ENCODE measurements at regions not wholly inside any gene's neighbourhood (a gene's known extent, or its start where the extent isn't known, plus 50 kb on each side); places are given as distances from the start of the nearest gene placed in this dataset.

- Histone ChIP-seq H3K4me2 (ENCODE audit: insufficient read depth, low read length) (peak overlapping the region; percentile 67), H3K9me3 (replicated peaks; ENCODE audit: control insufficient read depth, insufficient read depth, low read length) (no peaks in the 10 kb centered on the region), H3K27ac (ENCODE audit: insufficient read depth, low read depth, low read length) (no peak overlapping the region), H3K4me1 (ENCODE audit: control insufficient read depth, extremely low read depth, insufficient read depth, low read length) (peaks cover 7% of the 10 kb centered on the region), H4K20me1 (replicated peaks; ENCODE audit: control insufficient read depth, extremely low read depth, insufficient read depth, low read length) (no peaks in the 10 kb centered on the region), H3K9ac (replicated peaks; ENCODE audit: extremely low read depth, insufficient read depth, low read length) (no peak overlapping the region), H3K27me3 (ENCODE audit: control insufficient read depth in 2 of 2, insufficient read depth in 2 of 2, low read length in 2 of 2) (no peaks in the 10 kb centered on the region), H3K36me3 (ENCODE audit: control insufficient read depth in 2 of 2, extremely low read depth in 1 of 2, insufficient read depth in 2 of 2, low read length in 2 of 2) (no peaks in the 10 kb centered on the region), H3K9me1 (replicated peaks; ENCODE audit: control insufficient read depth, extremely low read depth, insufficient read depth, low read length) (no peaks in the 10 kb centered on the region), H2AFZ (ENCODE audit: low read depth, low read length) (peak overlapping the region; percentile 82), H3K4me3 (replicated peaks in 1 of 3; ENCODE audit: insufficient read depth in 1 of 3, low read depth in 1 of 3, low read length in 3 of 3) (no peak overlapping the region), H3K79me2 (ENCODE audit: control insufficient read depth, insufficient read depth, low read length) (no peaks in the 10 kb centered on the region)
- BruUV-seq (replicated peaks): no TSS peak
- no peak for TF ChIP-seq GATA2 (IDR thresholded peaks at IDR 0.05; ENCODE audit: insufficient read depth, insufficient read length, low read depth, low read length)
- no peak for TF ChIP-seq JUN (IDR thresholded peaks at IDR 0.05; ENCODE audit: borderline replicate concordance, insufficient read depth, insufficient read length, low read depth)
- intact Hi-C loops (cut with micrococcal nuclease) (no loop called here), dilution Hi-C loops (cut with MboI; ENCODE audit: extremely low pct_ligation_motif_present, low sequenced_read_pairs) (no loop called here)
- ChIA-PET CTCF (interaction anchor here (1.6 to 2.9 kb wide), 2 partner anchors 21 to 57 kb away, joined by 5 to 9 read pairs; no protein-coding TSS in a partner anchor), POLR2A (no interaction called here)
- DNase-seq (ENCODE audit: low read depth, low spot score): peak; percentile 61
- peak; percentile 75 for FAIRE-seq
Observed at GRCh38 chr10:52623761-52624160, 148.8 kb downstream of the MBL2 start.

GRCh38 chr10:52627279-52627678 is 145.3 kb downstream of the MBL2 start:
- TF ChIP-seq JUN (IDR thresholded peaks at IDR 0.05; ENCODE audit: borderline replicate concordance, insufficient read depth, insufficient read length, low read depth) (no peak), MYC (IDR thresholded peaks at IDR 0.05; ENCODE audit: low read depth, low read length) (no peak), GATA2 (IDR thresholded peaks at IDR 0.05; ENCODE audit: insufficient read depth, insufficient read length, low read depth, low read length) (no peak), MAX (IDR thresholded peaks at IDR 0.05; ENCODE audit: insufficient read depth, insufficient read length) (no peak), CTCF (IDR thresholded peaks at IDR 0.05; ENCODE audit: extremely low read depth in 1 of 2, insufficient read depth in 1 of 2, low read depth in 1 of 2, low read length in 2 of 2) (no peak)
- DNase-seq (ENCODE audit: low read depth, low spot score) (no peak), FAIRE-seq (no peak)
- H3K9ac ChIP-seq (replicated peaks; ENCODE audit: extremely low read depth, insufficient read depth, low read length): no peak overlapping the region
- H2AFZ ChIP-seq (ENCODE audit: low read depth, low read length): no peak overlapping the region
- H3K4me2 ChIP-seq (ENCODE audit: insufficient read depth, low read length): no peak overlapping the region
- dilution Hi-C loops (cut with MboI; ENCODE audit: extremely low pct_ligation_motif_present, low sequenced_read_pairs) (no loop called here), intact Hi-C loops (cut with micrococcal nuclease) (no loop called here)
- BruUV-seq (replicated peaks): no TSS peak
- no peak overlapping the region for H3K27ac ChIP-seq (ENCODE audit: insufficient read depth, low read depth, low read length)
- no peaks in the 10 kb centered on the region for H3K9me1 ChIP-seq (replicated peaks; ENCODE audit: control insufficient read depth, extremely low read depth, insufficient read depth, low read length)
- H4K20me1 ChIP-seq (replicated peaks; ENCODE audit: control insufficient read depth, extremely low read depth, insufficient read depth, low read length): no peaks in the 10 kb centered on the region
- H3K4me1 ChIP-seq (ENCODE audit: control insufficient read depth, extremely low read depth, insufficient read depth, low read length): peaks cover 10% of the 10 kb centered on the region
- H3K9me3 ChIP-seq (replicated peaks; ENCODE audit: control insufficient read depth, insufficient read depth, low read length): no peaks in the 10 kb centered on the region
- POLR2A ChIA-PET: no interaction called here
- no peak overlapping the region for H3K4me3 ChIP-seq (replicated peaks in 1 of 3; ENCODE audit: insufficient read depth in 1 of 3, low read depth in 1 of 3, low read length in 3 of 3)
- no peaks in the 10 kb centered on the region for H3K79me2 ChIP-seq (ENCODE audit: control insufficient read depth, insufficient read depth, low read length)
- no peaks in the 10 kb centered on the region for H3K27me3 ChIP-seq (ENCODE audit: control insufficient read depth in 2 of 2, insufficient read depth in 2 of 2, low read length in 2 of 2)
- no peaks in the 10 kb centered on the region for H3K36me3 ChIP-seq (ENCODE audit: control insufficient read depth in 2 of 2, extremely low read depth in 1 of 2, insufficient read depth in 2 of 2, low read length in 2 of 2)
- CTCF ChIA-PET: interaction anchor here (1.0 to 1.8 kb wide), 2 partner anchors 70 to 102 kb away, joined by 3 to 4 read pairs; no protein-coding TSS in a partner anchor
